GM19351 (cell line): ENCODE measurements at regions not wholly inside any gene's neighbourhood (a gene's known extent, or its start where the extent isn't known, plus 50 kb on each side); places are given as distances from the start of the nearest gene placed in this dataset.
A peak's percentile ranks its signal among the peaks of the same experiment; 100 is the strongest.

ENCODE experiments used
- ATAC-seq: cut with Tn5 transposase; IDR thresholded peaks from one replicate; pipeline ENCODE4 v1.9.1; 2021; ENCODE audit warnings: mild to moderate bottlenecking, moderate library complexity; ENCODE audit not compliant: unreplicated experiment

GRCh38 chr7:84339306-84339705 lies 144.7 kb upstream of the SEMA3A start:
- no peak for ATAC-seq

- ATAC-seq, result no peak
Measured at GRCh38 chr7:84337429-84337828, 142.8 kb upstream of the SEMA3A start.

GRCh38 chr7:84336766-84337165 lies 142.2 kb upstream of the SEMA3A start:
- ATAC-seq, result no peak

GRCh38 chr7:84336303-84336702 lies 141.7 kb upstream of the SEMA3A start:
- peak; percentile 55 for ATAC-seq

GRCh38 chr7:84331616-84332015 lies 137.0 kb upstream of the SEMA3A start:
- ATAC-seq, result no peak

- ATAC-seq, result no peak
Measured at GRCh38 chr7:84328571-84328970, 134.0 kb upstream of the SEMA3A start.

- ATAC-seq, result no peak
Measured at GRCh38 chr7:84324136-84324630, 129.6 kb upstream of the SEMA3A start.

- ATAC-seq, result no peak
Measured at GRCh38 chr7:84317536-84317935, 122.9 kb upstream of the SEMA3A start.

- ATAC-seq, result no peak
Measured at GRCh38 chr7:84314263-84314662, 119.7 kb upstream of the SEMA3A start.

GRCh38 chr7:84304407-84304806 lies 109.8 kb upstream of the SEMA3A start:
- ATAC-seq, result no peak

GRCh38 chr7:84302949-84303348 lies 108.4 kb upstream of the SEMA3A start:
- no peak for ATAC-seq

GRCh38 chr7:84297616-84298015 lies 103.0 kb upstream of the SEMA3A start:
- no peak for ATAC-seq

GRCh38 chr7:84294847-84295455 lies 100.4 kb upstream of the SEMA3A start:
- no peak for ATAC-seq

- ATAC-seq, result no peak
Measured at GRCh38 chr7:84294391-84294790, 99.8 kb upstream of the SEMA3A start.

GRCh38 chr7:84291756-84292155 lies 97.2 kb upstream of the SEMA3A start:
- no peak for ATAC-seq

- ATAC-seq, result no peak
Measured at GRCh38 chr7:84283798-84284197, 89.2 kb upstream of the SEMA3A start.

- no peak for ATAC-seq
Measured at GRCh38 chr7:84281518-84281917, 86.9 kb upstream of the SEMA3A start.

GRCh38 chr7:84277628-84278224 lies 83.1 kb upstream of the SEMA3A start:
- no peak for ATAC-seq

GRCh38 chr7:84274029-84274638 lies 79.5 kb upstream of the SEMA3A start:
- ATAC-seq, result no peak

GRCh38 chr7:84271543-84271942 lies 77.0 kb upstream of the SEMA3A start:
- ATAC-seq, result no peak

- ATAC-seq, result no peak
Measured at GRCh38 chr7:84264396-84264795, 69.8 kb upstream of the SEMA3A start.

GRCh38 chr7:84263106-84263505 lies 68.5 kb upstream of the SEMA3A start:
- no peak for ATAC-seq
